Activated CD4-positive, alpha-beta memory T cell treated with anti-CD3 and anti-CD28 coated beads, Interleukin-2, amount 10 ng/mL, durations not matched to agents 7 days and 5 days (primary cell): ENCODE measurements at regions not wholly inside any gene's neighbourhood (a gene's known extent, or its start where the extent isn't known, plus 50 kb on each side); places are given as distances from the start of the nearest gene placed in this dataset.

Source experiments
- CTCF ChIA-PET: fragments of 350-600 bp; sonication (Branson Sonifier 250); formaldehyde crosslinking; loops from one replicate; lab custom pipeline; 2021; ENCODE audit warnings: antibody characterized with exemption, inconsistent platforms; lab: Charles Lee
- POLR2A ChIA-PET: fragments of 350-600 bp; sonication (Branson Sonifier 250); formaldehyde crosslinking; loops from one replicate; lab custom pipeline; 2021; ENCODE audit warnings: antibody characterized with exemption; lab: Charles Lee
- DNase-seq: peaks from one replicate; pipeline ENCODE4 v3.0.0-alpha.2; 2020
- H3K27ac Mint-ChIP-seq: one replicate; pipeline ENCODE4 v1.8.0; 2021; ENCODE audit warnings: mild to moderate bottlenecking, mixed read lengths
- H3K27me3 Mint-ChIP-seq: one replicate; pipeline ENCODE4 v1.8.0; 2021; ENCODE audit warnings: mixed read lengths
- H3K36me3 Mint-ChIP-seq: one replicate; pipeline ENCODE4 v1.8.0; 2021; ENCODE audit warnings: low read depth, mixed read lengths
- H3K4me1 Mint-ChIP-seq: one replicate; pipeline ENCODE4 v1.8.0; 2021; ENCODE audit warnings: mixed read lengths
- H3K4me3 Mint-ChIP-seq: one replicate; pipeline ENCODE4 v1.8.0; 2021; ENCODE audit warnings: mild to moderate bottlenecking, mixed read lengths
- H3K9me3 Mint-ChIP-seq: one replicate; pipeline ENCODE4 v1.8.0; 2021; ENCODE audit warnings: mixed read lengths

- H3K36me3 Mint-ChIP-seq = no peaks in the 10 kb centered on the region
- H3K4me1 Mint-ChIP-seq = peaks cover 7% of the 10 kb centered on the region
- ChIA-PET POLR2A (no interaction called here), CTCF (no interaction called here)
- H3K27ac Mint-ChIP-seq = no peak overlapping the region
- peaks cover 5% of the 10 kb centered on the region for H3K9me3 Mint-ChIP-seq
- DNase-seq = no peak
- H3K4me3 Mint-ChIP-seq = no peak overlapping the region
- H3K27me3 Mint-ChIP-seq = no peaks in the 10 kb centered on the region
These were observed 494.6 kb downstream of the NTRK3 start for GRCh38 chr15:87761736-87762509.

DNA sequence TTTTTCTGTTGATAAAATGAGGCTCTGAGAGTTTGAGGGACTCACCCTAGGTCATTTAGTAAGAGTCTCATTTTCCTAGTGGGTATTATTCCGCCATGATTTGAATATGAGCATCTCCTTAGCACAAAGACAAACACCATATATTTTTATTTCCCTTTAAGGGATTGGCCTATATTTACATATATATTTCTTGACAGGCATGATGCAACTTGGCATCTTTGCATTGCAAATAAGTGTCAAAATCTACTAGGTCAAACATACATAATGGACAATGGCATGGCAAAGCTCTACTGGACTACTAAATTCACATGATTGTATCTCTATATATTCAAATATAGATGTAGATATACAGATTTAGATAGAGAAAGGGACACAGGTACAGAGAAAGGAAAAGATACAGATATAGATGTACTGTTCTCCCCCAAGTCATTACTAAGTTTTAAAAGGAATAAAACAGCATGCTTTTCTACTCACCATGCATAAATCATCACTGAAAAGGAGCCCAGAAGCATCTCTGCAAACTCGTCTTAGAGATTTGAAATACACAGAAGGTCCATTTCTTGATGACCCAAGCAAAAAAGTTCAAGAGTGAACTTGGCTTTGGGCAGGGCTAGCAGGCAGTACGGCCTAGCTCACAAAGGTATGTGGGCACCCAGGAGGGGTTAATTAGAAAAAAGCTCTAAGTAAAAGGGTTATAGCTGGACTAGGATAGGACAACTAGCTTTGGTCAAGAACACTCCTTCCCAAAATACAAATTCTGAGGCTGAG is 495.8 kb downstream of the NTRK3 start:
- no peak for DNase-seq
- Mint-ChIP-seq H3K9me3 (peaks cover 5% of the 10 kb centered on the region), H3K4me1 (peaks cover 7% of the 10 kb centered on the region), H3K27me3 (no peaks in the 10 kb centered on the region), H3K4me3 (no peak overlapping the region), H3K27ac (no peak overlapping the region), H3K36me3 (no peaks in the 10 kb centered on the region)
- ChIA-PET CTCF (no interaction called here), POLR2A (no interaction called here)

GRCh38 chr15:87758794-87759418 is 497.6 kb downstream of the NTRK3 start:
- CTCF ChIA-PET = no interaction called here
- peaks cover 5% of the 10 kb centered on the region for H3K9me3 Mint-ChIP-seq
- POLR2A ChIA-PET = no interaction called here
- peaks cover 7% of the 10 kb centered on the region for H3K4me1 Mint-ChIP-seq
- H3K27ac Mint-ChIP-seq = no peak overlapping the region
- H3K27me3 Mint-ChIP-seq = no peaks in the 10 kb centered on the region
- H3K36me3 Mint-ChIP-seq = no peaks in the 10 kb centered on the region
- no peak overlapping the region for H3K4me3 Mint-ChIP-seq
- DNase-seq = no peak

- ChIA-PET CTCF (no interaction called here), POLR2A (no interaction called here)
- Mint-ChIP-seq H3K27ac (no peak overlapping the region), H3K36me3 (no peaks in the 10 kb centered on the region), H3K27me3 (no peaks in the 10 kb centered on the region), H3K9me3 (peaks cover 5% of the 10 kb centered on the region), H3K4me3 (no peak overlapping the region), H3K4me1 (peaks cover 4% of the 10 kb centered on the region)
- no peak for DNase-seq
These were observed 499.5 kb downstream of the NTRK3 start for GRCh38 chr15:87757084-87757483.

GRCh38 chr15:87756072-87756471 is 500.5 kb downstream of the NTRK3 start:
- H3K4me3 Mint-ChIP-seq = no peak overlapping the region
- H3K27ac Mint-ChIP-seq = no peak overlapping the region
- peaks cover 2% of the 10 kb centered on the region for H3K9me3 Mint-ChIP-seq
- POLR2A ChIA-PET = no interaction called here
- DNase-seq = no peak
- no peaks in the 10 kb centered on the region for H3K36me3 Mint-ChIP-seq
- no peaks in the 10 kb centered on the region for H3K4me1 Mint-ChIP-seq
- no peaks in the 10 kb centered on the region for H3K27me3 Mint-ChIP-seq
- CTCF ChIA-PET = no interaction called here

GRCh38 chr15:87755226-87755625 is 501.3 kb downstream of the NTRK3 start:
- ChIA-PET POLR2A (no interaction called here), CTCF (no interaction called here)
- H3K4me3 Mint-ChIP-seq = no peak overlapping the region
- DNase-seq = no peak
- H3K27me3 Mint-ChIP-seq = no peaks in the 10 kb centered on the region
- H3K36me3 Mint-ChIP-seq = no peaks in the 10 kb centered on the region
- H3K4me1 Mint-ChIP-seq = no peaks in the 10 kb centered on the region
- H3K9me3 Mint-ChIP-seq = peaks cover 2% of the 10 kb centered on the region
- H3K27ac Mint-ChIP-seq = no peak overlapping the region

DNA sequence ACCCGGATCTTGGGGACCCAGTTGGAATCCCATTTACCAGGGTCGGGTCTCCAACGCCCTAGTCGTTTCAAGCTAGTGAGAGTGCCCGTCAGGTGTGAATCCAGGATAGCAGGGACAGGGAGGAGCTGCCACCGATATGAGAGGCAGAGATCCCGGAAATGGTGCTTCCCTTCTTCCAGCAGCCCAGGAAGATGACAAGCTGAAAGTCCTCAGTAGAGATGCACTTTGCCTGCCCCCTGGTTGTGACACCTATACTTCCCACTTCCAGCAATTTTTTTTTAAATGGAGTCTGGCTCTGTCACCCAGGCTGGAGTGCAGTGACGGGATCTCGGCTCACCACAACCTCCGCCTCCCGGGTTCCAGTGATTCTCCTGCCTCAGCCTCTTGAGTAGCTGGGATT is 503.0 kb downstream of the NTRK3 start:
- H3K36me3 Mint-ChIP-seq = no peaks in the 10 kb centered on the region
- H3K4me1 Mint-ChIP-seq = no peaks in the 10 kb centered on the region
- DNase-seq = no peak
- ChIA-PET POLR2A (no interaction called here), CTCF (no interaction called here)
- H3K27ac Mint-ChIP-seq = no peak overlapping the region
- H3K9me3 Mint-ChIP-seq = peaks cover 2% of the 10 kb centered on the region
- no peaks in the 10 kb centered on the region for H3K27me3 Mint-ChIP-seq
- H3K4me3 Mint-ChIP-seq = no peak overlapping the region

GRCh38 chr15:87752250-87752951 is 504.1 kb downstream of the NTRK3 start:
- Mint-ChIP-seq H3K36me3 (no peaks in the 10 kb centered on the region), H3K9me3 (peaks cover 2% of the 10 kb centered on the region), H3K4me1 (no peaks in the 10 kb centered on the region), H3K4me3 (no peak overlapping the region), H3K27ac (no peak overlapping the region), H3K27me3 (no peaks in the 10 kb centered on the region)
- POLR2A ChIA-PET = no interaction called here
- CTCF ChIA-PET = no interaction called here
- DNase-seq = no peak

GRCh38 chr15:87748483-87748882 is 508.1 kb downstream of the NTRK3 start:
- Mint-ChIP-seq H3K27ac (no peak overlapping the region), H3K27me3 (no peaks in the 10 kb centered on the region), H3K36me3 (no peaks in the 10 kb centered on the region), H3K4me3 (no peak overlapping the region), H3K9me3 (no peaks in the 10 kb centered on the region), H3K4me1 (no peaks in the 10 kb centered on the region)
- ChIA-PET CTCF (no interaction called here), POLR2A (no interaction called here)
- no peak for DNase-seq

DNA sequence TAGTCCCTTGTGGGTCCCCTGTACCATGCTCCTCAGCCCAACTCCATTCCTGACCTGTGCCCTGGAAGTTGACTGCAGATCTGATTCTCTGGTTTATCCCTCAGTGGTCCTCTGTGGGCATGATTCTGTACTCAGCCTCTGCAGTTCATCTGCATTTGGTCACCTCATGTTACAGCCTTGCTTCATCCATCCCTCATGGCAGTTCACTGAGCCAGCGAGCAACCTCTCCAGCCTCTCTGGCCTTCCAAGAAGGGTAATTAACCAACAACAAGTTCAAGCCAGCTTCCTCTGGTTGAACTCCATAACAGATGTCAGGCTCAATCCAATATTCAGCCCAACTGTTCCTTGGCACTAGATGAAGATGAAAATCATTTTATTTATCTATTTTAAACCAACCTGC is 509.5 kb downstream of the NTRK3 start:
- CTCF ChIA-PET = no interaction called here

GRCh38 chr15:87746333-87746732 is 510.2 kb downstream of the NTRK3 start:
- Mint-ChIP-seq H3K4me1 (no peaks in the 10 kb centered on the region), H3K27ac (no peak overlapping the region), H3K9me3 (no peaks in the 10 kb centered on the region), H3K4me3 (no peak overlapping the region), H3K36me3 (no peaks in the 10 kb centered on the region), H3K27me3 (no peaks in the 10 kb centered on the region)
- no peak for DNase-seq
- POLR2A ChIA-PET = no interaction called here
- CTCF ChIA-PET = no interaction called here

More for the DNA sequence above, 509.5 kb downstream of the NTRK3 start:
- Mint-ChIP-seq H3K9me3 (no peaks in the 10 kb centered on the region), H3K4me3 (no peak overlapping the region), H3K27me3 (no peaks in the 10 kb centered on the region), H3K4me1 (no peaks in the 10 kb centered on the region), H3K36me3 (no peaks in the 10 kb centered on the region), H3K27ac (no peak overlapping the region)
- DNase-seq = no peak
- POLR2A ChIA-PET = no interaction called here

DNA sequence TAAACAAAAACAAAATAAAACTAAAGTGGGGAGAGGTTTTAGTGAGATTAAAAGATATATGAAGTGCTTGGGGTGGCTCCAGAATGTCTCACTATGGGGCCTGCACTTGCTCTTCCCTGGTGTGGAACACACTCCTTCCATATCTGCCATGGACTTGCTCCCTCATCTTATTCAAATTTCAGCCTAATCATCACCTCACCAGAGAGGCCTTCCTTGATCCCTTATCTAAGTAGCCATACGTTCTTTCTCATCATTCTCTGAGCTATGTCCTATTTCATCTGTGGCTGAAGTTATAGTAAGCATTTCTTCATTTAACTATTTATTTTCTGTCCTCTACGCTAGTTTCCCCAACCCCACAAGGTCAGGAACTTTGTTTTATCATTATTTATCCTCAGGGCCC is 511.7 kb downstream of the NTRK3 start:
- ChIA-PET CTCF (no interaction called here), POLR2A (no interaction called here)
- no peak overlapping the region for H3K27ac Mint-ChIP-seq

GRCh38 chr15:87743562-87743961 is 513.0 kb downstream of the NTRK3 start:
- ChIA-PET POLR2A (no interaction called here), CTCF (no interaction called here)
- Mint-ChIP-seq H3K4me1 (no peaks in the 10 kb centered on the region), H3K9me3 (no peaks in the 10 kb centered on the region), H3K4me3 (no peak overlapping the region), H3K27ac (no peak overlapping the region), H3K27me3 (no peaks in the 10 kb centered on the region), H3K36me3 (no peaks in the 10 kb centered on the region)
- no peak for DNase-seq

More for the DNA sequence above, 511.7 kb downstream of the NTRK3 start:
- DNase-seq = no peak
- Mint-ChIP-seq H3K9me3 (no peaks in the 10 kb centered on the region), H3K4me1 (no peaks in the 10 kb centered on the region), H3K27me3 (no peaks in the 10 kb centered on the region), H3K4me3 (no peak overlapping the region), H3K36me3 (no peaks in the 10 kb centered on the region)
